ENCODE measurements at regions not wholly inside any gene's neighbourhood (a gene's known extent, or its start where the extent isn't known, plus 50 kb on each side); places are given as distances from the start of the nearest gene placed in this dataset.

- Histone ChIP-seq H3K4me3 (ENCODE audit: low read depth, low read length) (no peak overlapping the region), H2AFZ (ENCODE audit: insufficient read depth, low read length, poor library complexity) (no peak overlapping the region), H3K18ac (ENCODE audit: low read length) (no peak overlapping the region), H3K79me1 (ENCODE audit: low read length) (no peaks in the 10 kb centered on the region), H3K27me3 (ENCODE audit: insufficient read depth, low read length) (no peaks in the 10 kb centered on the region), H3K4ac (ENCODE audit: low read depth, low read length) (no peak overlapping the region), H3K4me1 (ENCODE audit: control insufficient read depth in 1 of 2, insufficient read depth in 2 of 2, low read length in 2 of 2) (no peaks in the 10 kb centered on the region), H3K4me2 (ENCODE audit: low read length) (no peak overlapping the region), H2BK5ac (ENCODE audit: low read depth, low read length, poor library complexity) (no peak overlapping the region), H4K8ac (ENCODE audit: low read depth, low read length) (no peak overlapping the region), H2AK5ac (ENCODE audit: low read length) (no peak overlapping the region), H3K79me2 (ENCODE audit: control insufficient read depth, insufficient read depth, low read length, poor library complexity) (no peaks in the 10 kb centered on the region), H2BK12ac (ENCODE audit: low read length) (no peak overlapping the region), H3K36me3 (ENCODE audit: control insufficient read depth in 1 of 2, insufficient read depth in 2 of 2, low read length in 2 of 2) (no peaks in the 10 kb centered on the region), H3K23ac (ENCODE audit: low read length) (no peak overlapping the region), H3K9ac (ENCODE audit: low read length) (no peak overlapping the region), H2BK120ac (ENCODE audit: insufficient read depth, low read length, poor library complexity) (no peak overlapping the region), H4K12ac (ENCODE audit: low read depth, low read length) (no peak overlapping the region), H4K91ac (ENCODE audit: low read depth, low read length) (no peak overlapping the region), H3K9me3 (ENCODE audit: insufficient read depth, low read depth, low read length) (no peaks in the 10 kb centered on the region), H3K14ac (ENCODE audit: low read length) (no peak overlapping the region), H3K27ac (ENCODE audit: low read depth, low read length) (no peak overlapping the region)
- no CpG with 5 or more reads among the region's 4 CpGs for WGBS (ENCODE audit: extremely low coverage, insufficient coverage, insufficient read length)
- no peak for DNase-seq
These were observed 1206.5 kb upstream of the FLRT2 start for GRCh38 chr14:84323450-84323849.

DNA sequence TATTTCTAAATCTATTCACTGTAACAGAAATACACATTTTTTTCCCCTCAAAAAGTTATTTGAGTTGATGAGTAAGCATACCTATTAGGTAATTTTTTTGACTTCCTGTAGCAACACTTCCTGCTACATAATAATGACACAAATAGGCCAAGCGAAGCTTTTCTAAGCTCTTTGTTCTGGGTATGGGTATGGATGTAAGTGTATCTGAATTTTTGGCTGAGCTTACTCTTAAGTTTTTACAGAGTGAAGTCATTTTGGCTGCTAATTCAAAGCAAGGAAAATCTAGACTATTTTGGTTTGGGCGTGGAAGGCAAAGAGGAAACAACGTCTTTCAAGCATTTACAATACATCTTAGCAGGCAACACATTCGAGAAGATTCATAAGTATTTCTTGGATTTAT is 1206.0 kb upstream of the FLRT2 start:
- Histone ChIP-seq H3K18ac (ENCODE audit: low read length) (no peak overlapping the region), H4K91ac (ENCODE audit: low read depth, low read length) (no peak overlapping the region), H3K14ac (ENCODE audit: low read length) (no peak overlapping the region), H3K9me3 (ENCODE audit: insufficient read depth, low read depth, low read length) (no peaks in the 10 kb centered on the region), H3K4me2 (ENCODE audit: low read length) (no peak overlapping the region), H2AFZ (ENCODE audit: insufficient read depth, low read length, poor library complexity) (no peak overlapping the region), H2BK5ac (ENCODE audit: low read depth, low read length, poor library complexity) (no peak overlapping the region), H4K12ac (ENCODE audit: low read depth, low read length) (no peak overlapping the region), H2BK120ac (ENCODE audit: insufficient read depth, low read length, poor library complexity) (no peak overlapping the region), H3K27me3 (ENCODE audit: insufficient read depth, low read length) (no peaks in the 10 kb centered on the region), H3K4me1 (ENCODE audit: control insufficient read depth in 1 of 2, insufficient read depth in 2 of 2, low read length in 2 of 2) (no peaks in the 10 kb centered on the region), H3K4me3 (ENCODE audit: low read depth, low read length) (no peak overlapping the region), H3K9ac (ENCODE audit: low read length) (no peak overlapping the region), H2AK5ac (ENCODE audit: low read length) (no peak overlapping the region), H4K8ac (ENCODE audit: low read depth, low read length) (no peak overlapping the region), H3K27ac (ENCODE audit: low read depth, low read length) (no peak overlapping the region), H3K79me2 (ENCODE audit: control insufficient read depth, insufficient read depth, low read length, poor library complexity) (no peaks in the 10 kb centered on the region), H3K36me3 (ENCODE audit: control insufficient read depth in 1 of 2, insufficient read depth in 2 of 2, low read length in 2 of 2) (no peaks in the 10 kb centered on the region), H3K4ac (ENCODE audit: low read depth, low read length) (no peak overlapping the region), H2BK12ac (ENCODE audit: low read length) (no peak overlapping the region), H3K23ac (ENCODE audit: low read length) (no peak overlapping the region), H3K79me1 (ENCODE audit: low read length) (no peaks in the 10 kb centered on the region)
- no CpG with 5 or more reads among the region's 4 CpGs for WGBS (ENCODE audit: extremely low coverage, insufficient coverage, insufficient read length)
- no peak for DNase-seq

DNA sequence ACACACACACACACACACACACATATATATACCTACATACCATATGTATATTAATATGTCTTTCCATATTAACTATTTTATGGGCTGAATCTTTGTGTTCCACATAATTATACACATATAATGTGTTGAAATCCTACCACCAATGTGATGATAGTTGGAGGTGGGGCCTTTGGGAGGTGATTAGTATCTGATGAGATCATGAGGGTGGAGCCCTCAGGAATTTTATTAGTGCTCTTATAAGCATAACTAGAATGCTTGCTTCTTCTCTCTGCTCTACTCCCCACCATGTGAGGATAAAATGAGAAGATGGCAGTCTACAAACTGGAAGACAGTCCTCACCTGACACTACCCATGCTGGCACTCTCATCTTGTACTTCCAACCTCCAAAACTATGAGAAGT is 1193.5 kb upstream of the FLRT2 start:
- H3K4me3 ChIP-seq (ENCODE audit: low read depth, low read length), result no peak overlapping the region
- H3K27ac ChIP-seq (ENCODE audit: low read depth, low read length), result no peak overlapping the region
- no peak overlapping the region for H2BK5ac ChIP-seq (ENCODE audit: low read depth, low read length, poor library complexity)
- no peak overlapping the region for H3K14ac ChIP-seq (ENCODE audit: low read length)
- H3K23ac ChIP-seq (ENCODE audit: low read length), result no peak overlapping the region
- peaks cover 0 to 3% of the 10 kb centered on the region in 2 experiments for H3K36me3 ChIP-seq (ENCODE audit: control insufficient read depth in 1 of 2, insufficient read depth in 2 of 2, low read length in 2 of 2)
- H3K18ac ChIP-seq (ENCODE audit: low read length), result no peak overlapping the region
- H4K91ac ChIP-seq (ENCODE audit: low read depth, low read length), result no peak overlapping the region
- DNase-seq, result no peak
- H2BK120ac ChIP-seq (ENCODE audit: insufficient read depth, low read length, poor library complexity), result no peak overlapping the region
- H2AFZ ChIP-seq (ENCODE audit: insufficient read depth, low read length, poor library complexity), result no peak overlapping the region
- no peaks in the 10 kb centered on the region for H3K79me2 ChIP-seq (ENCODE audit: control insufficient read depth, insufficient read depth, low read length, poor library complexity)
- H3K4me2 ChIP-seq (ENCODE audit: low read length), result no peak overlapping the region
- H4K8ac ChIP-seq (ENCODE audit: low read depth, low read length), result no peak overlapping the region
- no peak overlapping the region for H2BK12ac ChIP-seq (ENCODE audit: low read length)
- H3K4me1 ChIP-seq (ENCODE audit: control insufficient read depth in 1 of 2, insufficient read depth in 2 of 2, low read length in 2 of 2), result no peaks in the 10 kb centered on the region
- H3K4ac ChIP-seq (ENCODE audit: low read depth, low read length), result no peak overlapping the region
- H2AK5ac ChIP-seq (ENCODE audit: low read length), result no peak overlapping the region
- H3K27me3 ChIP-seq (ENCODE audit: insufficient read depth, low read length), result no peaks in the 10 kb centered on the region
- no peak overlapping the region for H4K12ac ChIP-seq (ENCODE audit: low read depth, low read length)
- H3K9me3 ChIP-seq (ENCODE audit: insufficient read depth, low read depth, low read length), result no peaks in the 10 kb centered on the region
- no peak overlapping the region for H3K9ac ChIP-seq (ENCODE audit: low read length)
- H3K79me1 ChIP-seq (ENCODE audit: low read length), result peaks cover 3% of the 10 kb centered on the region

GRCh38 chr14:84340938-84341337 is 1189.0 kb upstream of the FLRT2 start:
- no peak overlapping the region for H4K91ac ChIP-seq (ENCODE audit: low read depth, low read length)
- no peak overlapping the region for H3K4me2 ChIP-seq (ENCODE audit: low read length)
- H3K18ac ChIP-seq (ENCODE audit: low read length), result no peak overlapping the region
- no peak overlapping the region for H2AFZ ChIP-seq (ENCODE audit: insufficient read depth, low read length, poor library complexity)
- H2AK5ac ChIP-seq (ENCODE audit: low read length), result no peak overlapping the region
- no peak for DNase-seq
- no peaks in the 10 kb centered on the region for H3K27me3 ChIP-seq (ENCODE audit: insufficient read depth, low read length)
- H3K36me3 ChIP-seq (ENCODE audit: control insufficient read depth in 1 of 2, insufficient read depth in 2 of 2, low read length in 2 of 2), result peaks cover 0 to 3% of the 10 kb centered on the region in 2 experiments
- no CpG with 5 or more reads among the region's 1 CpG for WGBS (ENCODE audit: extremely low coverage, insufficient coverage, insufficient read length)
- H4K12ac ChIP-seq (ENCODE audit: low read depth, low read length), result no peak overlapping the region
- H2BK120ac ChIP-seq (ENCODE audit: insufficient read depth, low read length, poor library complexity), result no peak overlapping the region
- no peak overlapping the region for H2BK5ac ChIP-seq (ENCODE audit: low read depth, low read length, poor library complexity)
- no peak overlapping the region for H3K4ac ChIP-seq (ENCODE audit: low read depth, low read length)
- H3K27ac ChIP-seq (ENCODE audit: low read depth, low read length), result no peak overlapping the region
- no peak overlapping the region for H2BK12ac ChIP-seq (ENCODE audit: low read length)
- H3K9ac ChIP-seq (ENCODE audit: low read length), result no peak overlapping the region
- H4K8ac ChIP-seq (ENCODE audit: low read depth, low read length), result no peak overlapping the region
- H3K9me3 ChIP-seq (ENCODE audit: insufficient read depth, low read depth, low read length), result no peaks in the 10 kb centered on the region
- no peak overlapping the region for H3K23ac ChIP-seq (ENCODE audit: low read length)
- H3K4me1 ChIP-seq (ENCODE audit: control insufficient read depth in 1 of 2, insufficient read depth in 2 of 2, low read length in 2 of 2), result no peaks in the 10 kb centered on the region
- peaks cover 4% of the 10 kb centered on the region for H3K79me1 ChIP-seq (ENCODE audit: low read length)
- H3K14ac ChIP-seq (ENCODE audit: low read length), result no peak overlapping the region
- no peaks in the 10 kb centered on the region for H3K79me2 ChIP-seq (ENCODE audit: control insufficient read depth, insufficient read depth, low read length, poor library complexity)
- no peak overlapping the region for H3K4me3 ChIP-seq (ENCODE audit: low read depth, low read length)
